ENCODE measurements at regions not wholly inside any gene's neighbourhood (a gene's known extent, or its start where the extent isn't known, plus 50 kb on each side); places are given as distances from the start of the nearest gene placed in this dataset.

DNA sequence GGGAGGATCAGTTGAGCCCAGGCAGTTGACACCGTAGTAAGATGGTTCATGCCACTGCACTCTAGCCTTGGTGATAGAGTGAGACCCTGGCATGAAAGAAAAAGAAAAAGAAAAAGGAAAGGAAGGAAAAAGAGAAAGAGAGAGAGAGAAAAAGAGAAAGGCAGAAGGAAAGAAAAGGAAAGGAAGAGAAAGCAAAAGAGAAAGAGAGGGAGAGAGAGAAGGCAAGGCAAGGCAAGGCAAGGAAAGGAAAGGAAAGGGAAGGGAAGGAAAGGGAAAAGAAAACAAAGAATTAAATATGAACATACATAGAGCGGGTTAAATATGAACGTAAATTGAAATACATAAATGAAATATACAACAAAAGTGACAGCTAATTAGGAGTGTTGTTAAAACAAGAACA lies 167.5 kb upstream of the SETBP1 start:
- no peak for DNase-seq

DNA sequence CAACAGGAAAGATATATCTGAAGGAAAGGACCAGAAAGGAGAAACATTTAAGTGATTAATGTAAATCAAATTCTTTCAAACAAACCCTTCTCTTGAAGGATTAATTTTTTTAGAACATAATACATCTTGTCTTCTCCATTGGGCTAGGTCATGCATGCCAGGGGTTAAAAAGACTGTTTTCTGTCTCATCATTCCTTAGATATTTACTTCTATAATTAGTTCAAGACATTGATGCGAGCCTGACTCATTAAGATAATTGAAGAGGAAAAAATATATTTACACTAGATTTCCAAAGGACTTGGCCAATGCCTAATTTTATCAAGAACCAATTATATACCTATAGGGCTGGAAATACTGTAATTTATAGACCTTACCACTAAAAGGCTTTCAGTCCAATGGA lies 166.6 kb upstream of the SETBP1 start:
- DNase-seq, result no peak

DNA sequence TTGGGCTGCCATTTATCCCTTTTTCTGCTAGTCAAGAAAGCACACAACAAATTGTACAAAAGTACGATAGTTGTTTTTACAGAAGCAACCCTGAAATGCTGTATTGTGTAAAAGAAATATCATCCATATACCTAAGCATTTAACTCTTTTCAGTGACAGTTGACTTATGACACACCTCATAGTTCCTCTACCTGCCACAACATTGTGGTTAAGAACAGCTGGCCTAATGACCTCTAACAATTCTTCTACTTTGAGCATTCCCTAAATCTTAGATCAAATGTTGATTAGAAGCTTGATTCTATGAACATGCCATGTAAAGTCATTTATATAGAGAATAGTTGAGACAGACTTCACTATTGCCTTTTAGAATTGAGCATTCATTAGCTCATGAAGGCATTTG lies 165.9 kb upstream of the SETBP1 start:
- DNase-seq, result no peak

DNA sequence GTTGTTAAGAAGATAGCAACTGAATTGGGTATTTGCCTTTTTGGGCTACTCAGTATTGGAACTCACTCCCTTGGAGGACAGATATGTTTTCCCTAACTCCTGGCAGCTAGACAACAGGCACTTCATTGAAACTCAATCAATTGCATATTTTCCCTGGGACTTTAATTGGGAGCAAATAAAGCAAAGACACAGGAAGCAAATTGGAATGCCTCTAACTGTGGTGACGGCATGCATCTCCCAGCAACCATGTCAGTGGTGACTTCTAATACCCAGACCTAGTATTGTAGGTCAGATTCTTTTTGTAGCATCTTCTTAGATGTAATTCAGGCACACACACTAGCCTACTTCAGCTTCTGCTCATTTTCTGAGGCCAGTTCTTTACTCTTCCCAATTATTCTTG lies 164.2 kb upstream of the SETBP1 start:
- no peak for DNase-seq

DNA sequence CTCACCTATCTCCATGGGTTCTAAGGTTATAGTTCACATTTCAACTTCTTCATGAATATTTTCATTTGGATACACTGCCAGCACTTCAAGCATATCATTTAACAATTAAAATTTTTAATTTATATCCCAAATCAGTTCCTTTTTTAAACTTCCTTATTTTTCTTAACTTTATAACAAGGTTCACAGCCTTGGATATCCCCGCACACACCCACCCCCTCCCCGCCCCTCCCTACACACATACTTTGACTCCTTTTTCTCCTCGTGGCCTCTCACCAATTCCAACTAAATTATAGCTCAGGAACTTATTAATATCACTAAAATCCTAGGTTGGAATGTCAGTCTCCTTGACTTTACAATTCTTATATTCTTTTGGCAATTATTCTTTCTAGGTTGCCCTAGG lies 163.6 kb upstream of the SETBP1 start:
- DNase-seq, result no peak

DNA sequence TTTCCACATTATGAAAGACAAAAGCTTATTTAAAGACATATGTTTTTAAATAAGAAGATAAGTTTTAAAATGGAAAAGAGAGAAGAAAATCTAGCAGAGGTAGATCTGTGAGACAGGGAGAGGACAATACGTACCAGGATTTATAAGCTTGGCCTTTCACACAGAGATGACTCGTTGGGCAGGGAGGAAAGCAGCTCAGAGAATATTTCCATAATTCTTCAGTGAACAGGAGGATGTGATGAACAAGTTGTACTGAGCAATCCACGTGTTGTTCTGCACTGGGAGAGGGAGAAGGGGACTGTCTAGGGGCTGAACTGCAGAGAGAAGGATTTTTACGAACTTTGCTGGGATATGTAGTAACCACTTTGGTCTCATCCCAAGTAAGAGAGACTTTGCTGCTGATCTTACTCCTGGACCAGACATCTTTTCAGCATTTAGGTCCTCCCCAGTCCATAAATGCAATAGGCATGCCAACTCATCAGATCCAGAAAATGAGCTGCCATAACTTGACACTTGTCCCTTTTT lies 162.5 kb upstream of the SETBP1 start:
- DNase-seq, result no peak

DNA sequence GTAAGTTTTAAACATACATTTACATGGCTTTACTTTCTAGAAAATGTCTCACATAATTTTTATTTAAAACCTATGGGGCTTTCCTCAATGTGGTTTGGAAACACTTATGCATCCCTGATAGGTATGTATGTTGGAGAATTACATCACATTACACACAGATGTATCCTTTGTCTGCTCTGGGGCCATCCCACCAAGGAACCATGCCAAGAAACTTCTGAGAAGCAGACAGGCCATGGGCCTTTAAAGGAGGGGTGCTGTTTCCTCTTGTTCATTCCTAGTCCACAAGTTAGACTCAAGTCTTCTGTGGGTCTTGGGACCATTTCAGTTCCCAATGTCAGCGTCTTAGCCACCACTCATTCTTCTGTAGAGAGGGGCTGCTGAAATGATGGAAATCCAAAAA lies 162.0 kb upstream of the SETBP1 start:
- no peak for DNase-seq

DNA sequence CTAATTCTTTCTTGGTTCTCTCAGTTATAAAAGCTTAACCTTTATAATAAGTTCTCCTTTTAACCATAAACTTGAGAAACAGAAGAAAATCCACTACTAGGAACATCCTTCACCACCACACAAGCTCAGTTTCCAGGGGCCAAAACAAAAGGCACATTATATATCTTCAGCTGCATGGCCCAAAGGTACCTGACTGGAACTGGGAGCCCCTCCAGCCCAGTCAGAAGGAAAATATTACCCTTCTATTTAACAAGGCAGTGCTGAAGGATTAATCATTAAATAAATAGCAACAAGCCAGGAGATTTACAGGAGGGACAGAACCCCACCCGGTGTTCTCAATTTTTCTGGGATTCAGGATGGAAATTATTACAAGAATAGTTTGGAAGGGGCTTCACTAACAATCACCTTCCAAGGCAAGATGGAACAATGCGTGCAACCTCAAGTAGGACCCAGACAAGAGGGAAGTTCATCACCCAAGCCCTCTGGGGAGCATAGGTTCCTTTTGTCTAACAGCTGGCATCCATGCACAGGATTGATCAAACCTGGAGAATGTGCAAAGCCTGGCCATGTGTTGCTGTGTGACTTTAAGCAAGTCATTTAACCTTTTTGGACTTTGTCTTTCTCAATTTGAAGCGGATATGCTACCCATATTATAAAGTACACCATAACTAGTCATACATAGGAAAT lies 159.6 kb upstream of the SETBP1 start:
- no peak for DNase-seq

DNA sequence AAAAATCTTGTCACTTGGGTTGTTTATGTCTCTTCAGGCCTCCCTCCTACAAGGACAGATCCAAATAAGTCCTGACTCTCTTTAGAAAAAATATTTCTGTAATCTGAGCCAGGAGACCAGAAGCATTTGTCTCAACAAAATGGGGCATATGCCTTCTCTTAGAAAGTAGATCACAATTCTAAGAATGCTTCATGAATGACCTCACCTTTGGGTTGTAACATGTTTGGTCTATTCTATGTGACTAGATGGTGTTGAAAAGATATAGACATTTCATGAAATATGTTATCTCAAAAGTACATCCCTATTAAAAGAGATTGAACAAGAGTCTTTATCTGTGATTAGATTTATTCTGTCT lies 159.0 kb upstream of the SETBP1 start:
- DNase-seq, result no peak

DNA sequence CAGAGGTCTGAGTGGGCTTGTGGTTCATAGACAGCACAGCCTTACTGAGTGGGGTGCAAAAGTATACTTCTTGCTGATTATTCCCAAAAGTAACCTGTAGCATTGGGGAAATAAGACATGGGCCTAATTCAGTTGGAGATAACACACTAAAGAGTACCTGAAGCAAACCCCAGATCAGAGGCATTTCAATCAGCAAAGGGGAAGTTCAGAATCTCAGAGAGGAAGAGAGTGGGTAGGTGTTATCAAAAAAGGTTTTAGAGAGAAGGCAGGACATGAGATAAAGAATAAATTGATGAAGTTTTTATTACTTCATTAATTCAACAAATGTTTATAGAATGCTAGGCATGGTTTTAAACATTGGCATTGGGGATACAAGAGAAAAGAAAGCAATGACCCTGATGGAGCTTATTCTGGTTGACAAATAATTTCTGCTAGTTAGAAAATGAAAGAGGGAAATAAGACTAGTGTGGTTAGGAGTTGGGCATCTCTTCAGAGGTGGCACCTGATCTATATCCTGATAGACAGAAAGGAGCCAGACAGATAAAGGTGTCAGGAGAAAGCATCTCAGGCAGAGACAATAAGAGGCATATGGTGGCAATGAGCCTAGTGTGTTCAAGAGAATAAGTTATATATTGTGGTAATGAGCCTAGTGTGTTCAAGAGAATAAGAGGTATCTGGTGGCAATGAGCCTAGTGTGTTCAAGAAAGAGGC lies 153.8 kb upstream of the SETBP1 start:
- no peak for DNase-seq

DNA sequence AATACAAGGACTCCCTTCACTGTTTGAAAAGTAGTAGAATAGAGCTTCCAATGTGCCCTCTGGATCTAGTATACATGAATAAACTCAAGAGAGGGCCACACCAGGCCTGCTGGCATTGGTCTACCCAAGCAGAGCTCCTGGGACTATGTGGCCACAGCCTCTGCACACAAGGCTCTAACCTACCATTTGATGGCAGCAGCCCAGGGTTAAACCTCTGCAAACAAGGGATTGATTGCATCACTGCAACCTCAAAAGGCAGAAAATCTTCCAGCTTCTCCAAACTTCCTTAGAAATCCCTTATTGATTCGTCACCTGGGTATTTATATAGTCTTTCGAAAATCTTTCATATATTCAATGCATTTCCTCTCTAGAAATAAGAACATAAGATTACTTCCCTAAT lies 147.6 kb upstream of the SETBP1 start:
- no peak for DNase-seq

DNA sequence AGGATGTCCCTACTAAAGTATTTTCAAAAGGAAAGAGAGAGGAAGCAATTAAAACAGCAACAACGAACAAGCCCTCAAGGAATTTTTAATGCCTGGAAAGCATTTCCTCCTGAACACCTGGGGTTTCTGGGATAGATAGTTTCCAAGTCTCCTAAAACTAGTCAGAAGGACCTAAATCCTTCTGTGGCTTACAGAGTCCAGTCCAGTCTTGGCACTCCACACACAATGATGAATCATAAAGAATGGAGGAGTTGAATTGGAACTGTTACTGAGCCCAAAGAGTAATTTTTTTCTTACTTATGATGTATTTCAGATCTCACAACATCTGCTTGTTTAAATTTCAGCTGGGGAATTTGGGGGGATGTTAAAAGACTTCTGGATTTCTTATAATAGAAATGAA lies 144.6 kb upstream of the SETBP1 start:
- DNase-seq, result peak; percentile 44

DNA sequence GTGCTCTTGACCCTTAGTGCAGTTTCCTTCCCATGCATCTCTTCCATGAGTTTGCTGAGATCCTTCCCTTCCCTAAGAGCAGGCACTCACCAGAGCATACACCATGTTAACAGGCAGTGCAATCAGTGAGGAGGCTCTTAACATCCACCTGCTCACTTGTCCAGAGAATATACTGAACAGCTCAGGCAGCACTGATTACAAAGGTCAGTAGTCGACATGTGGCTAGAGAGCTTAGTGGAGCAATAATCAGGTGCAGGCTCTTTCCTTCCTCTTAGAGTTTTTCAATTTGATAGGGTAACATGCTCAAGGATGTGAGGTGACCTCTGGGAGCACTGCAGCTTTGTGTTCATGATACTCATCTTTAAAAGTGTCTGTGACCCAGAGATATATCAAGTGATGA lies 144.1 kb upstream of the SETBP1 start:
- no peak for DNase-seq

DNA sequence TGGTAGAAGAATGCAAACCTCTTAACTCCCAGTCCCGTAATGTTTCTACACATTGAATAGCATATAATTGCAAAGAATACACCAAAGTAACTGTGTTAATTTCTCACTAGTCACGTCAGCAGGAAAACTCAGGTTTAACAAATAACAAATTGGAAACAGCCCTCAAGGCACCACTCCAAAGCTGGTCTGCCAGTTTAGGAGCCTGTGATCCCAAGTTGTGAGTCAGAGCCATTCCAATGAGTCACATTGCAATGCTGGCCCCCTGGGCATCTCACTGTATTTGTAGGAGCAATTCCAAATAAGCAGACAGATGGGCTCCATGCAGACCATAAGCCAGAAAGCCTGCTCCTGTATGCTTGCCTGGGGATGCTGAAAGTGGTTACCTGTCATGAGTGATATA lies 143.2 kb upstream of the SETBP1 start:
- peak; percentile 11 for DNase-seq

DNA sequence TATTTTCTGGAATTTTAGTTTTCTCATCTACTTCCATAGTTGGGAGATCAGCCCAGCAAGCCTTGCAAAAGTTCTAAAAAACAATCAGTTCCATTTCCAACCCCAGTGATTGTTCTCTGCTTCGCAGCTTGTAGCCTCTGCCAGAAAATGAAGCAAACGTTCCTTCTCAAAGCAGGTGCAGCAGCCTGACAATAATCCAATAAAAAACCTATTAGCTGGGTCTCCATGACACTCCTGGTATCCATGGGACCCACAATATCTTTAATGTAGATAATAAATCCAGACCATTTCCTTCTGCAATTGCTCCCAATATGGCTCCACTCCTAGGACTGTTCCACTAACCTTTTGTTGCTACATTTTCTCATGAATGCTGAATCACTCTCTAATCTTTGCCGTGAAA lies 140.8 kb upstream of the SETBP1 start:
- no peak for DNase-seq

DNA sequence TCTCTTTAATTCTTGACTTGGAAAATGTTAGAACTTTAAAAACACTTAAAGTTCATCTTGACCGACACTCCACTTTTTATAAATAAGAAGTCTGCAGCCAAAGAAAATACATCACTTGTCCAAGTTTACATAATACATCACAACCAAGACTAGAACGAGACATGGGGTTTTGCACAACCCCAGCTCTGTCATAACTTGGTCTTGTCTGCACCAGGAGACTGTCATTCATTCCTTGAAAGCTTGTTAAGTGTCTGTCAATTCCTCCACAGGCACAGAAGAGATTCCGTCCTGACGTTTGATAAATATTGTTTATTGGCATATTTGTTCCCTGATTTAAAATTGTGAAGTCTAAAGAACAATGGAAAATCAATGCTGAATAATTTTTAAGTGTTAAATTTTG lies 139.5 kb upstream of the SETBP1 start:
- no peak for DNase-seq

DNA sequence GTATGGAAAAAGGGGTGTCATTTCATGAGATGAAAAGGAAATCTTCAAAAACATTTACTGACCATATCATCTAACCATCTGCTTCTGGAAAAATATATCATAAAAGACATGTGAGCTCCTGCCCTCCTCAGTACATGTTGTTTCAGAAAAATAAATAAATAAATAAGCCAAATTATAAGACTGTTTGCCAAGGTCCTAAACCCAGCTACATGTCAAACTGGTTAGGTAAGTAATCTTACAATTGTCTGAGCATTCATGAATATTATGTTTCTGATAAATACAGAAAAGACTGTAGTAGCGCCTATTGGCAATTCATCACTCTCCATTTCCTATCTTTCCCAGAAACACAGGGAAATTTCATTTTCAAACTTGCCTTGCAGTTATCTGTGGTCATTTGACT lies 138.9 kb upstream of the SETBP1 start:
- DNase-seq, result no peak

DNA sequence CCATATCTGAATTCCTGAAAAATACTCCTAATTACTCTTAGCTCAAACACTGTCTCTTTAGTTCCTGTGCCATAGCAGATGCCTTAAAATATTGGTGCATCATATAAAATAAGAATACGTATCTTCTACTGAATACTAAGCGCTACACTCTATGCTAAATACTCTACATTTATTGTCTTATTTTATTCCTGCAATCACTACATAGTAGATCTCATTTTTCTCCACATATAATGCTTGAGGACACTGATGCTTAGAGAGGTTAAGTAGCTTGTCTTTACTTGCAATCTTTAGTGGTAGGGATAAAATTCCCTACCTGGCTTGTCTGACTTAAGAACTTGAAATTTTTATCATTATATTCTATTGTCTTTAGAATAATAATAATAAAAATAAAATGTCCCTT lies 137.3 kb upstream of the SETBP1 start:
- no peak for DNase-seq

DNA sequence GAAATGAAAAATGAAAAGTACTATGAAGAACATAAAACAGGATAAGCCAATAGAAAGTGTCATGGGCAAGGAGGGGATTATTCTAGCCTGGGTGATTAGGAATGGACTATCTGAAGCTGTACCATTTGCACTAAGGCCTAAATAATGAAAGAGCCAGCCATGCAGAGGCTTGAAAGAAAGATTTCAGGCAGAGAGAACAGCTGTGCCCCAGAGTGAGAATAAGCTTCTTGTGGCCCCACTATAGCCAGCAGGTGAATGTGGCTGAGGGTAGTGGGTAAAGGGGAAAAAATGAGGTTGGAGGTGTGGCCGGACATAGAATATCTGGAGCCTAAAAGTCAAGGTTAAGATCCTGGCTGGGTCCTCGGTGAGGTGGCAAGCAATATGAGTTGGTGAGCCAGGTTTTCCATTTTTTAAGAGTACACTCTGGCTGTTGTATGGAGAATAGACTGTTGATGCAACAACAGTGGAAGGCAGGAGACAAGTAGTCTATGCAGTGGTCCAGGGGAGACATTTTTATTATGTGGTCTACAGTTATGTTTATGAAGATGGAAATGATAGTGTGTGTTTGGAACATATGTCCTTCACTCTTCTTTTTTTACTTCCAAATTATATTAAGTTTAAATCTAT lies 135.2 kb upstream of the SETBP1 start:
- no peak for DNase-seq

DNA sequence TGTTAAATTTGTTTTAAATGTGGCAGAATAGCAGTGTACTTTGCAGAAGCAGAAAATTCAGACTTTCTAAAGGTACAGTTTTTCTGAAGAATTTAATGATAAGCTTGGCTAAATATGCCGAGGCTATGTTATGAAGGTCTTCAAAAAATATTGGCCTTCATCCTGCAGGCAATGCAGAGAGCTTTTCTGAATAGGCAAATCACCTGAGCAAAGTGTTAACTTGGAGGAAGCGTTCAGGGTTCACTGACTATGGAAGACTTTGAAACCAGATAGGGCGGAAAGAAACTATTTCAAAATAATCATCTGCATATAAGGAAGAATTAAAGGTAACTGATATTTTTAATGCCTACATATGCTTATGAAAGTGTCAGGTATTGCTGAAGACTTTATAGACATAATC lies 133.7 kb upstream of the SETBP1 start:
- no peak for DNase-seq

DNA sequence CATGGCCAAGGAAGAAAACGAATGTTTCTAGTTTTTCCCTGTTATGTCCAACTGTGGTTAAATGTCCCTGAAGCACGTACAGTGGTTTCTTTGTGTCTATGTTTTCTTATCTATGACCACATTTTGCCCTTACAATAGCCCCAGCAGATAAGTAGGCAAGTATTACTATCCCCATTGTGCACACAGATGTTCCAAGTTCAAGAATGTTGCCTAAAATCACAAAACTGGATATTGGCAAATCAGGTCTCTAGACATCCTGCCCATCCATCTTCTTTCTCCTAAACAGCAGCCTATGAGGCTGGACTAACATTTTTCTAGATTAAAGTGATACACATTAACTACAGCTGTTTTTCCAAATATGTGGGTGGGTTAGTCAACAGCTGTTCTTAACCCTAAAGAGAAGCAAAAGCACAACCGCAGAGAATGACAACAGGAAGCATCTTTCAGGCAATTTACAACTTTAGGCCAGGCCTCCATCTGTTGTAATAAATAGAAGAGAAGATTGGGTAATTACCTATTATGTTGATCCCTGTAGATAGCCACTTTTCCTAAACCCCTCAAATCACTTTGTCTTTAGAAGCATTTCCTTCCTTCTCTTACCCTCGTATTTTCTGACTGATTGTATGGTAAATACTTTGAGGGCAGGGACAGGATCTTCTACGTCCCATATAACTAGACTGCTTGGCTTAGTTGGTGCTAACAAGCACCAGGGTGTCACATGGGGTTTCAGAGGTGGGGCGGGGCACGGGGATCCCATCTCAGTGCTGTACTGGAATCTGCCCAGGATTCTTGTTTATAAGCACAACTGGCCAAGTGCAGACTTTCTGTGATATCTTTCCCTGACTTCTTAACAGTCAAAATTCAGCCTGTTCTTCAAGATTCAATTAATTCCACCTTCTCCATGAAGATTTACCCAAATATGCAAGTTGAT lies 132.1 kb upstream of the SETBP1 start:
- no peak for DNase-seq

DNA sequence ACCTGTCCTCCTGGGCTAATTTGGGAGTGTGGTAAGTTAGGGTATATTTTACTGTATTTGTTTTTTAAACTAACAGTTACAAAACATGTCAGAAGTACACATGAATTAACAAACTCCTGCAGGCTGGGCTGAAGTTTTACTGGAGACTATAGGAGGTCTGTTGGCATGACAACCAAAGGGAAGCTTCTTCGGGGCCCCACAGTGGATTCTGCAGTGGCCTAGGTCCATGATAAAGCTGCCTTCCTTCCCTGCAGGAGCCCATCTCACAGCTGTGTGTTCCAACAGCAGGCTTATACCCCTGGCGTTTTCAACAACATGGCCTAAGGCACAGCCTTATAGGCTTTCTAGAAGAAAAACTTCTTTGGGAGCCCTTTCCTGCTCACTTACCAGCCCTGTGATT lies 128.0 kb upstream of the SETBP1 start:
- DNase-seq, result no peak

DNA sequence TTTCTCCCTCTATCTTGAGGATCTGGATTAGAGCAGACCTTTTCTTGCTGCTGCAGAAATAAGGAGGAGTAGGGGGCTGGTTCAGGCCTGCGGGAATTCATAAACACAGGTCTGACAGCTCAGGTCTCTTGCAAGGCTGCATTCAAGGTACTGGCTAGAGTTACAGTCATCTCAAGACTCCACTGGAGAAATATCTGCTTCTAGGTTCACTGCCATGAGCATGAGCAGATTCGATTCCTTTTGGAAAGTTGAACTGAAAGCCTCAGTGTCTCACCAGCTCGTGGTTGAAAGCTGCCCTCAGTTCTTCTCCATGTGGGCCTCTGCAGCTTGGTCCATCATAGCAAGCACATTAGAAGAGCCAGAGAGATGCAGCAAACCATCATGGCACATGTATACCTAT lies 124.4 kb upstream of the SETBP1 start:
- DNase-seq, result no peak

All from skin of body (tissue), 1 donor.